NCI-H2029 treated with DMSO at 0.1 percent for 48 hours (cell line): ENCODE measurements at regions not wholly inside any gene's neighbourhood (a gene's known extent, or its start where the extent isn't known, plus 50 kb on each side); places are given as distances from the start of the nearest gene placed in this dataset.

Source experiments
- DNase-seq: peaks from one replicate; lab custom pipeline; 2025; lab: John Stamatoyannopoulos, UW

DNA sequence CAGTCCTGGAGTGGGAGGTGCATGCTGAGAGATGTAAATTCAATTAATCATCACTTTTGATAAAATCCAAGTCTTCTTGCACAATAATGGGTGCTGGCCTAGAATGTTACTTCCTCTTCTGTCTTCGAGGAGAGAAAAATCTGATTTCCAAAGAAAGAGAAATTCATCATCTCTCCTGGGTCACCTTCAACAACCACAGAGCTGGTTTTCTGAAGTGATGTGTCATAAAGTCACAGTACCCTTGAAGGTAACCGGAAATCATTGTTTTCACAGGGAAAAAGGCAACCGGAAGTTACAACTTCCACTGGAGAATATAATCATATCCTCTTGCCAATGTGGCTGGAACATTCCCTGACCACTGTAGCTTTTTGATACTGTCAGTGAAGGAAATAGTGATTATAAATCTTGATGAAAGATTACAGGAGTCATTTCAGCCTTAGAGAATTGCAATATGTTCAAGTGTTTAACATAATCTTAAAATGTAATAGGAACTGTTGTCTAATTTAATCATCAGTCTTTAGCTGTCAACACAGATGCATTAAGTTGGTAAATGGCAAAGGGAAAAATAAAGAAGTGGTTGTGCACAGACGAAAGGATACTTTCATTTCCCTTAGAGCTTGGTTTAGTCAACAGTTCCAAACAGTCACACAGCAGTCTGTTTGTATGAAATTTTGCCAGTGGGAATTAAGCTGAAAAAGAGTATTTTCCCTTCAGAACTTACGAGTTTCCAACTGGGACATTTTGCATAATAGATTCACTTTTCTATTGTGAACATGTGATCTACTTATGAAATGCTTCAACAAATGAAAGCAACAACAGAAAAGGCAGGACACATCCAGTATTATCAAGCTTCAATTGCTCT, 106.5 kb upstream of the SLC4A7 start:
- DNase-seq: no peak

DNA sequence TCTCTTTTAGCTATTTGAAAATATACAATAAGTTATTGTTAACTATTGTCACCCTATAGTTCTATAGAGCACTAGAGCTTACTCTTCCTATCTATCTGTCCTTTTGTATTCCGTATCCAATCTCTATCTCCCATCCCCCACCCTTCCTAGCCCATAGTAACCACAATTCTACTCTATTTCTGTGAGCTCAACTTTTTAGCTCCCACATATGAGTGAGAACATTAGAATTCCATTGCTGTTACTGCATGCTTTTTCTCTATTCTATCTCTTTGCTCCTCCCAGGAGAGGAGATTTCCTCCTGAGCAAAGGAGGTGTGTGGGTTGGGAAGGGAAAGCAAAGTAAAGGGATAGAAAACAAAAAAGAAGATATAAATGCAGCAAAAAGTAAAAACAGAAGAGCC, 105.6 kb upstream of the SLC4A7 start:
- DNase-seq: no peak

- DNase-seq: no peak
Measured at GRCh38 chr3:27585429-27585828, 101.2 kb upstream of the SLC4A7 start.

- DNase-seq: no peak
Measured at GRCh38 chr3:27584874-27585273, 100.7 kb upstream of the SLC4A7 start.

DNA sequence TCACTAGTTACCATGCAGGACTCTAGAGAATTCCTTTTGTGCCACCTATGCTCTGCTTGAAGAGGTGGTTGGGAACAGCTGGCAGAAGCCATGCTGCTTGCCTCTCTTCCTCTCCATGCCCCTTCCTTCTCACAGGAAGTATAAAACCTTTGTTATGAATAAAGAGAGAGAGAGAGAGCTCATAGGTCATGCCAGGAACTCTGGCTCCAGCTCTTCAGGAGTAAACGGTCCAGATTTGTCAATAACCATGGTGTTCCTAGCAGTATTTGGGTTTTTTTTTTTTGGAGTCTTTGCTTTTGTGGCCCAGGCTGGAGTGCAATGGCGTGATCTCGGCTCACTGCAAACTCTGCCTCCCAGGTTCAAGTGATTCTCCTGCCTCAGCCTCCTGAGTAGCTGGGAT, 97.7 kb upstream of the SLC4A7 start:
- DNase-seq: no peak

GRCh38 chr3:27578032-27578431, 93.8 kb upstream of the SLC4A7 start:
- no peak for DNase-seq

GRCh38 chr3:27577504-27577903, 93.3 kb upstream of the SLC4A7 start:
- no peak for DNase-seq

- DNase-seq: no peak
Measured at GRCh38 chr3:27576171-27576570, 92.0 kb upstream of the SLC4A7 start.

- no peak for DNase-seq
Measured at GRCh38 chr3:27575499-27575898, 91.3 kb upstream of the SLC4A7 start.

GRCh38 chr3:27574438-27574795, 90.2 kb upstream of the SLC4A7 start:
- no peak for DNase-seq

DNA sequence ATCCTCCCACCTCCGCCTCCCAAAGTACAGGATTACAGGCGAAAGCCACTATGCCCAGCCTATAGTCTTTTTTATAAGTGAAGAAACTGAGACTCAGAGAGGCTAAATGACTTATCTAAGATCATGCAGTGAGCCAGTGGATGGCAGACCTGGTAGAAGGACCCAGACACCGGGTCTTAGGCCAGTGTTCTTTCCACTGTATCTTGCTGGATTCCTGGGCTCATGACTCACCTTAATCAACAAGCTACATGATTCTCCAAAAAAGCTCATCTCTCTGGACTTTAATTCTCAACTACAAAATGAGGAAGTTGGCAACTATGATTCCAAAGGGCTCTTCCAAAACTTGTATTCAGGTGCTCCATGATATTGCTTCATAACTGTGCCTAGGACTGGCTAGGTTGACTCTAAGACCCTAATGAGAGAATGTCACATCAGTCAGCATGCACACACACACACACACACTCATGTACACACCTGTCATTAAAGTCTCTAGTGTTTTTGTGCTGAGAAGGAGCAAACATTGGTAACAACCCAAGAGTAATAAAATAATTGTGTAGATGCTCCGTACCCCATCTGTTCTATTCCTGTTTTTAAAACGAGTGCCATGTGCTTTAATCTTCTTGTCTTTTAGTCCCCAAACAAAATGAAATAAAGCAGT, 89.7 kb upstream of the SLC4A7 start:
- DNase-seq: no peak

DNA sequence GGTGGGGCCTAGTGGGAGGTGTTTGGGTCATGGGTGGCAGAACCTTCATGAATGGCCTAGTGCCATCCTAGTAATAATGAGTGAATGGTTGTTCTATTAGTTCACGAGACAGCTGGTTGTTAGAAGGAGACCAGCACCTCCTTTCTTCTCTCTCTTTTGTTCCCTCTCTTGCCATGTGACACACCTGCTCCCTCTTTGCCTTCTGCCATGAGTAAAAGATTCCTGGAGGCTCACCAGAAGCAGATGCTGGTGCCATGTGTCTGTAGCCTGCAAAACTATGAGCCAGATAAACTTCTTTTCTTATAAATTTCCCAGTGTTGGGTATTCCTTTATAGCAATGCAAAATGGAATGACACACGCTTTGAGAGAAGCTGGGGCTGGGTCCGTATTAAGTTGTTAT, 89.0 kb upstream of the SLC4A7 start:
- no peak for DNase-seq

GRCh38 chr3:27571345-27571744, 87.2 kb upstream of the SLC4A7 start:
- no peak for DNase-seq

GRCh38 chr3:27570421-27571106, 86.4 kb upstream of the SLC4A7 start:
- DNase-seq: no peak

DNA sequence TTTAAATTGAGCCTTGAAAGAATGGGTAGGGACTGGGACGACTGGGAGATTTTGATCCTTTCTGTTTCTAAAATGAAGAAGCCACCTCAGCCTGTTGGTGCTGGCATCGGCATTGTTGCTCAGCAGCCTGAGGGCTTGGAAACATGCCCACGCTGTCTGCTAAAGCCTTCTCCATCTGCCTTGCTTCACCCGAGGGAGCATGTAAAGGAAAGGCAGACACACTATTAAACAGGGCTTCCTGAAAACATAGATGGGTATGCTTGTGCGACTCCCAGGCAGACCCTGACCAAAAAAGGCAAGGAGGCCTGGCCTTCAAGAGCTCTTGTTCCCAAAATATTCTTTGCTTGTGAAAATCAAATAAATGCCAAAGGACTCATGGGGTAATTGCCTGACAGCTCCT, 84.2 kb upstream of the SLC4A7 start:
- DNase-seq: no peak

- DNase-seq: no peak
Measured at GRCh38 chr3:27567251-27567650, 83.1 kb upstream of the SLC4A7 start.

- no peak for DNase-seq
Measured at GRCh38 chr3:27565201-27565852, 81.1 kb upstream of the SLC4A7 start.

GRCh38 chr3:27561576-27561975, 77.4 kb upstream of the SLC4A7 start:
- DNase-seq: no peak

DNA sequence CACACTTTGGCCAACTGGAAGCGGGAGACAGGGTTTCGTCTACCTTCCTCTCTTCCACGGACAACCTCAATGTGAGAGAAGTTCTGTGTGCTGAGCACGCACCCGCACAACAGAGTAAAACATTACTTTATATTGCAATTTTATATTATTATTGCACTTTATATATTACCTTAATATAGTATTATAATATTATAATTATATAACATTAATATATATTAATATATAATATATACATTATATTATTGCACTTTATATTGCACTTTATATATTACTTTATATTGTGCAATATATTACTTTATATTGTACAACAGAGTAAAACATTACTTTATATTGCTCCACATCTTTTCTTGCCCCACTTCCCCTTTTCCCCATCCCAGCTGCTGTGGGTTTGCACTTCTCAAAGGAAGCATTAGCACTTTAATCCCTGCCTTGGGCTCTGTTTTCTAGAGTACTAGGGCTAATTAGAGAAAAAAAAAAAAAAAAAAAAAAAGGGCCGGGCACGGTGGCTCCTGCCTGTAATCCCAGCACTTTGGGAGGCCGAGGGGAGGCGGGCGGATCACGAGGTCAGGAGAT, 76.4 kb upstream of the SLC4A7 start:
- DNase-seq: no peak

DNA sequence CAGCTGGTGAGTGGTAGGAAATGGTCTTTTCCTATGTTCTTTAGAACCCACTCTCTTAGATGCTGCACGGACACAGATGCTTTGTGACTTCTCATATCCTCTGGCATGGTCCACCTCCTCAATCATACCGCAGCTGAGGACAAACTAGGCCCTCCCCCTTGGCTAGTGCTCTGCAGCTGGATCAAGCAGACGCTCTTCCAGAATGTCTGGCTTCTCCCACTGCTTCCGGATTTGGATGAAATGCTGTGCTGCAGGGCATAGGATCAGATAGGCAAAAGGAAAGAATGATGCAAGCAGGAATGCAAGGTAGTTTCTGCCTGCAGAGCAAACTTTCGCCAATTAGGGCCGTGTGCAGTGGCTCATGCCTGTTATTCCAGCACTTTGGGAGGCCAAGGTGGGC, 75.7 kb upstream of the SLC4A7 start:
- no peak for DNase-seq

GRCh38 chr3:27559381-27559780, 75.2 kb upstream of the SLC4A7 start:
- DNase-seq: no peak

DNA sequence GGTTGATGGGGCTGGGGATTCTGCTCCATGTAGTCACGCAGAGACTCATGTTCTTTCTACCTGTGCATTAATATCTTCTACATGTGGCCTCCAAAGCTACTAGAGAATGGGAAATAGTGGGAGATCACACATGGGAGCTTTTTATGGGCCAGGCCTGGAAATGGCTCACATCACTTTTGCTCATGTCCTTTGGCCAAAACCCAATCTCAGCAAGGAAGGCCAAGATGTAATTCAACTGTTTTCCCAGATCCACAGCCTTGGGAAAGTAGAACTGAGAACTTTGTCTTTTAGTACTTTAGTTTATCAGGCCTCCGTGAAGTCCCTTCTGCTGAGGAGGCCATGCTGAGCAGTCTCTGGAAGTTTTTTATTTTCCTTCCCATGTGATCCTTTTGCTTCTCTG, 73.2 kb upstream of the SLC4A7 start:
- no peak for DNase-seq
